WTC11 (cell line): ENCODE measurements at regions not wholly inside any gene's neighbourhood (a gene's known extent, or its start where the extent isn't known, plus 50 kb on each side); places are given as distances from the start of the nearest gene placed in this dataset.

Experiments
- ATAC-seq: fragments of 200-7000 bp; cut with Tn5 transposase; 2 replicates; pipeline ENCODE4 v1.10.0; 2021; ENCODE audit warnings: mild to moderate bottlenecking, moderate library complexity
- CTCF ChIA-PET: fragments of 300-600 bp; sonication (Branson Sonifier 250); formaldehyde crosslinking; loops from one replicate; lab custom pipeline; 2021; ENCODE audit warnings: antibody characterized with exemption; lab: Charles Lee
- POLR2A ChIA-PET: fragments of 350-600 bp; sonication (Branson Sonifier 250); formaldehyde crosslinking; loops from one replicate; lab custom pipeline; 2021; ENCODE audit warnings: antibody characterized with exemption; lab: Charles Lee
- DNase-seq: peaks from one replicate; pipeline ENCODE4 v3.0.0; 2021; ENCODE audit warnings: low spot score
- H3K27ac Mint-ChIP-seq: 2 replicates; pipeline ENCODE4 v1.8.0; 2021; ENCODE audit warnings: mixed read lengths
- H3K27me3 Mint-ChIP-seq: 2 replicates; pipeline ENCODE4 v1.8.0; 2021; ENCODE audit warnings: low read depth, mild to moderate bottlenecking, moderate library complexity, mixed read lengths
- H3K36me3 Mint-ChIP-seq: 2 replicates; pipeline ENCODE4 v1.8.0; 2021; ENCODE audit warnings: mixed read lengths
- H3K4me1 Mint-ChIP-seq: 2 replicates; pipeline ENCODE4 v1.8.0; 2022; ENCODE audit warnings: mixed read lengths
- H3K4me3 Mint-ChIP-seq: 2 replicates; pipeline ENCODE4 v1.8.0; 2021; ENCODE audit warnings: mild to moderate bottlenecking, moderate library complexity, mixed read lengths
- H3K9me3 Mint-ChIP-seq: 2 replicates; pipeline ENCODE4 v1.8.0; 2021; ENCODE audit warnings: mixed read lengths
- CREM ChIP-seq: sonication (generic); formaldehyde crosslinking; IDR thresholded peaks from 2 replicates; pipeline ENCODE4 v1.8.1; 2022; ENCODE audit warnings: mild to moderate bottlenecking, missing genetic modification reagents, moderate library complexity
- EMX1 ChIP-seq: fragments of 250-450 bp; sonication (Bioruptor Pico); IDR thresholded peaks from 2 replicates; pipeline ENCODE4 v1.8.0; 2021; ENCODE audit warnings: mild to moderate bottlenecking
- ESRRA ChIP-seq: sonication (generic); formaldehyde crosslinking; IDR thresholded peaks from 2 replicates; pipeline ENCODE4 v1.8.1; 2022; ENCODE audit warnings: mild to moderate bottlenecking, missing genetic modification reagents, borderline replicate concordance
- FOXK1 ChIP-seq: sonication (generic); formaldehyde crosslinking; IDR thresholded peaks from 2 replicates; pipeline ENCODE4 v1.8.0; 2022; ENCODE audit warnings: mild to moderate bottlenecking, moderate library complexity, missing genetic modification reagents
- IRF2 ChIP-seq: sonication (generic); formaldehyde crosslinking; IDR thresholded peaks from 2 replicates; pipeline ENCODE4 v1.8.0; 2022; ENCODE audit warnings: low read depth, missing genetic modification reagents, borderline replicate concordance
- MYBL2 ChIP-seq: sonication (generic); formaldehyde crosslinking; IDR thresholded peaks from 2 replicates; pipeline ENCODE4 v1.8.1; 2023; ENCODE audit warnings: mild to moderate bottlenecking, moderate library complexity, missing genetic modification reagents
- OVOL2 ChIP-seq: fragments of 250-450 bp; sonication (Bioruptor Pico); IDR thresholded peaks from 2 replicates; pipeline ENCODE4 v1.9.0; 2021; ENCODE audit warnings: mild to moderate bottlenecking, borderline replicate concordance
- SOX15 ChIP-seq: fragments of 250-450 bp; sonication (Bioruptor Pico); IDR thresholded peaks from 2 replicates; pipeline ENCODE4 v1.9.0; 2021; ENCODE audit warnings: mild to moderate bottlenecking
- TCF7 ChIP-seq: sonication (generic); formaldehyde crosslinking; IDR thresholded peaks from 2 replicates; pipeline ENCODE4 v1.8.0; 2022; ENCODE audit warnings: mild to moderate bottlenecking, low read depth, missing genetic modification reagents, moderate library complexity
- TP53 ChIP-seq: sonication (generic); formaldehyde crosslinking; IDR thresholded peaks from 2 replicates; pipeline ENCODE4 v1.8.1; 2023; ENCODE audit warnings: mild to moderate bottlenecking, missing genetic modification reagents
- ZNF121 ChIP-seq: sonication (generic); formaldehyde crosslinking; IDR thresholded peaks from 2 replicates; pipeline ENCODE4 v1.8.0; 2023; ENCODE audit warnings: missing genetic modification reagents
- ZNF219 ChIP-seq: sonication (generic); formaldehyde crosslinking; IDR thresholded peaks from 2 replicates; pipeline ENCODE4 v1.8.0; 2023; ENCODE audit warnings: missing genetic modification reagents, mild to moderate bottlenecking, borderline replicate concordance
- ZNF232 ChIP-seq: sonication (generic); formaldehyde crosslinking; IDR thresholded peaks from 2 replicates; pipeline ENCODE4 v1.8.0; 2022; ENCODE audit warnings: mild to moderate bottlenecking, missing genetic modification reagents
- ZNF396 ChIP-seq: fragments of 250-450 bp; sonication (Bioruptor Pico); IDR thresholded peaks from 2 replicates; pipeline ENCODE4 v1.8.0; 2021; ENCODE audit warnings: mild to moderate bottlenecking, moderate library complexity, borderline replicate concordance
- ZNF423 ChIP-seq: fragments of 250-450 bp; sonication (Bioruptor Pico); IDR thresholded peaks from 2 replicates; pipeline ENCODE4 v2.1.2; 2022; ENCODE audit warnings: mild to moderate bottlenecking, moderate library complexity
- TF ChIP-seq, protein P1 (sequence below): sonication (generic); formaldehyde crosslinking; IDR thresholded peaks from 2 replicates; pipeline ENCODE4 v1.8.0; 2022; ENCODE audit warnings: missing genetic modification reagents
- TF ChIP-seq, protein P2 (sequence below): sonication (generic); formaldehyde crosslinking; IDR thresholded peaks from 2 replicates; pipeline ENCODE4 v1.8.1; 2023; ENCODE audit warnings: mild to moderate bottlenecking, missing genetic modification reagents
- TF ChIP-seq, protein P3 (sequence below): fragments of 250-450 bp; sonication (Bioruptor Pico); IDR thresholded peaks from 2 replicates; pipeline ENCODE4 v1.9.0; 2021; ENCODE audit warnings: mild to moderate bottlenecking, borderline replicate concordance
- TF ChIP-seq, protein P4 (sequence below): sonication (generic); formaldehyde crosslinking; IDR thresholded peaks from 2 replicates; pipeline ENCODE4 v1.8.0; 2022; ENCODE audit warnings: mild to moderate bottlenecking, missing genetic modification reagents
- TF ChIP-seq, protein P5 (sequence below): sonication (generic); formaldehyde crosslinking; conservative IDR thresholded peaks from 2 replicates; pipeline ENCODE4 v1.8.1; 2023; ENCODE audit warnings: mild to moderate bottlenecking, low read depth, missing genetic modification reagents, moderate library complexity
- TF ChIP-seq, protein P6 (sequence below): fragments of 250-450 bp; sonication (Bioruptor Pico); IDR thresholded peaks from 2 replicates; pipeline ENCODE4 v1.8.0; 2021; ENCODE audit warnings: mild to moderate bottlenecking
- TF ChIP-seq, protein P7 (sequence below): sonication (generic); formaldehyde crosslinking; IDR thresholded peaks from 2 replicates; pipeline ENCODE4 v1.8.0; 2022; ENCODE audit warnings: mild to moderate bottlenecking, missing genetic modification reagents

DNA sequence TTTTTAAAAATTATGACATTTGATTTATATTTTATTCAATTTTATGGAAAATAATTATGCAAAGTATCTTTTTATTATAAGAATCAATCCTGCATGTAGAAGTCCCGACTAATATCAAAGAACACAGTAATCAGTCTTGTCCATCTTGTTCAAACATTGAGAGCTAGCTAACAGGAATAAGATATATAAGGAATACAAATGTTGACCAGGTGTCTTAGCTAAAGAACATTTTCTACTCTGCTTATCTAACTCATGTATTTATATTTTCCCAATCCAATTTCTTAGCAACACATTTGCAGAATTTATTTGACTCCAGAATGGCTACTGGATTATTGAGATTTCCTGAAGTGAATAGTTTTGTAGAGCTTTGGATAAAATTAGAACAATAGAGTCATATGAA is 61.5 kb upstream of the NR3C2 start:
- H3K36me3 Mint-ChIP-seq: peaks cover 10% of the 10 kb centered on the region
- POLR2A ChIA-PET: no interaction called here
- no peak overlapping the region for H3K27ac Mint-ChIP-seq
- H3K4me1 Mint-ChIP-seq: peaks cover 4% of the 10 kb centered on the region; the same call in 1 of the 2 replicates
- no peaks in the 10 kb centered on the region for H3K27me3 Mint-ChIP-seq
- CTCF ChIA-PET: no interaction called here
- H3K4me3 Mint-ChIP-seq: no peak overlapping the region
- TF ChIP-seq IRF2 (CRISPR knock-in tag) (no peak), OVOL2 (CRISPR knock-in tag) (no peak), FOXK1 (CRISPR knock-in tag) (no peak), ZNF423 (no peak), TP53 (CRISPR knock-in tag) (no peak), CREM (no peak), ZNF396 (CRISPR knock-in tag) (no peak)
- TF ChIP-seq, protein P1, sequence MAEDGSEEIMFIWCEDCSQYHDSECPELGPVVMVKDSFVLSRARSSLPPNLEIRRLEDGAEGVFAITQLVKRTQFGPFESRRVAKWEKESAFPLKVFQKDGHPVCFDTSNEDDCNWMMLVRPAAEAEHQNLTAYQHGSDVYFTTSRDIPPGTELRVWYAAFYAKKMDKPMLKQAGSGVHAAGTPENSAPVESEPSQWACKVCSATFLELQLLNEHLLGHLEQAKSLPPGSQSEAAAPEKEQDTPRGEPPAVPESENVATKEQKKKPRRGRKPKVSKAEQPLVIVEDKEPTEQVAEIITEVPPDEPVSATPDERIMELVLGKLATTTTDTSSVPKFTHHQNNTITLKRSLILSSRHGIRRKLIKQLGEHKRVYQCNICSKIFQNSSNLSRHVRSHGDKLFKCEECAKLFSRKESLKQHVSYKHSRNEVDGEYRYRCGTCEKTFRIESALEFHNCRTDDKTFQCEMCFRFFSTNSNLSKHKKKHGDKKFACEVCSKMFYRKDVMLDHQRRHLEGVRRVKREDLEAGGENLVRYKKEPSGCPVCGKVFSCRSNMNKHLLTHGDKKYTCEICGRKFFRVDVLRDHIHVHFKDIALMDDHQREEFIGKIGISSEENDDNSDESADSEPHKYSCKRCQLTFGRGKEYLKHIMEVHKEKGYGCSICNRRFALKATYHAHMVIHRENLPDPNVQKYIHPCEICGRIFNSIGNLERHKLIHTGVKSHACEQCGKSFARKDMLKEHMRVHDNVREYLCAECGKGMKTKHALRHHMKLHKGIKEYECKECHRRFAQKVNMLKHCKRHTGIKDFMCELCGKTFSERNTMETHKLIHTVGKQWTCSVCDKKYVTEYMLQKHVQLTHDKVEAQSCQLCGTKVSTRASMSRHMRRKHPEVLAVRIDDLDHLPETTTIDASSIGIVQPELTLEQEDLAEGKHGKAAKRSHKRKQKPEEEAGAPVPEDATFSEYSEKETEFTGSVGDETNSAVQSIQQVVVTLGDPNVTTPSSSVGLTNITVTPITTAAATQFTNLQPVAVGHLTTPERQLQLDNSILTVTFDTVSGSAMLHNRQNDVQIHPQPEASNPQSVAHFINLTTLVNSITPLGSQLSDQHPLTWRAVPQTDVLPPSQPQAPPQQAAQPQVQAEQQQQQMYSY (CRISPR knock-in tag): no peak
- TF ChIP-seq, protein P2, sequence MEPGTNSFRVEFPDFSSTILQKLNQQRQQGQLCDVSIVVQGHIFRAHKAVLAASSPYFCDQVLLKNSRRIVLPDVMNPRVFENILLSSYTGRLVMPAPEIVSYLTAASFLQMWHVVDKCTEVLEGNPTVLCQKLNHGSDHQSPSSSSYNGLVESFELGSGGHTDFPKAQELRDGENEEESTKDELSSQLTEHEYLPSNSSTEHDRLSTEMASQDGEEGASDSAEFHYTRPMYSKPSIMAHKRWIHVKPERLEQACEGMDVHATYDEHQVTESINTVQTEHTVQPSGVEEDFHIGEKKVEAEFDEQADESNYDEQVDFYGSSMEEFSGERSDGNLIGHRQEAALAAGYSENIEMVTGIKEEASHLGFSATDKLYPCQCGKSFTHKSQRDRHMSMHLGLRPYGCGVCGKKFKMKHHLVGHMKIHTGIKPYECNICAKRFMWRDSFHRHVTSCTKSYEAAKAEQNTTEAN: no peak
- TF ChIP-seq, protein P3, sequence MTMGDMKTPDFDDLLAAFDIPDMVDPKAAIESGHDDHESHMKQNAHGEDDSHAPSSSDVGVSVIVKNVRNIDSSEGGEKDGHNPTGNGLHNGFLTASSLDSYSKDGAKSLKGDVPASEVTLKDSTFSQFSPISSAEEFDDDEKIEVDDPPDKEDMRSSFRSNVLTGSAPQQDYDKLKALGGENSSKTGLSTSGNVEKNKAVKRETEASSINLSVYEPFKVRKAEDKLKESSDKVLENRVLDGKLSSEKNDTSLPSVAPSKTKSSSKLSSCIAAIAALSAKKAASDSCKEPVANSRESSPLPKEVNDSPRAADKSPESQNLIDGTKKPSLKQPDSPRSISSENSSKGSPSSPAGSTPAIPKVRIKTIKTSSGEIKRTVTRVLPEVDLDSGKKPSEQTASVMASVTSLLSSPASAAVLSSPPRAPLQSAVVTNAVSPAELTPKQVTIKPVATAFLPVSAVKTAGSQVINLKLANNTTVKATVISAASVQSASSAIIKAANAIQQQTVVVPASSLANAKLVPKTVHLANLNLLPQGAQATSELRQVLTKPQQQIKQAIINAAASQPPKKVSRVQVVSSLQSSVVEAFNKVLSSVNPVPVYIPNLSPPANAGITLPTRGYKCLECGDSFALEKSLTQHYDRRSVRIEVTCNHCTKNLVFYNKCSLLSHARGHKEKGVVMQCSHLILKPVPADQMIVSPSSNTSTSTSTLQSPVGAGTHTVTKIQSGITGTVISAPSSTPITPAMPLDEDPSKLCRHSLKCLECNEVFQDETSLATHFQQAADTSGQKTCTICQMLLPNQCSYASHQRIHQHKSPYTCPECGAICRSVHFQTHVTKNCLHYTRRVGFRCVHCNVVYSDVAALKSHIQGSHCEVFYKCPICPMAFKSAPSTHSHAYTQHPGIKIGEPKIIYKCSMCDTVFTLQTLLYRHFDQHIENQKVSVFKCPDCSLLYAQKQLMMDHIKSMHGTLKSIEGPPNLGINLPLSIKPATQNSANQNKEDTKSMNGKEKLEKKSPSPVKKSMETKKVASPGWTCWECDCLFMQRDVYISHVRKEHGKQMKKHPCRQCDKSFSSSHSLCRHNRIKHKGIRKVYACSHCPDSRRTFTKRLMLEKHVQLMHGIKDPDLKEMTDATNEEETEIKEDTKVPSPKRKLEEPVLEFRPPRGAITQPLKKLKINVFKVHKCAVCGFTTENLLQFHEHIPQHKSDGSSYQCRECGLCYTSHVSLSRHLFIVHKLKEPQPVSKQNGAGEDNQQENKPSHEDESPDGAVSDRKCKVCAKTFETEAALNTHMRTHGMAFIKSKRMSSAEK (CRISPR knock-in tag): no peak
- peaks cover 27% of the 10 kb centered on the region for H3K9me3 Mint-ChIP-seq
- no peak for DNase-seq
- no peak for ATAC-seq

DNA sequence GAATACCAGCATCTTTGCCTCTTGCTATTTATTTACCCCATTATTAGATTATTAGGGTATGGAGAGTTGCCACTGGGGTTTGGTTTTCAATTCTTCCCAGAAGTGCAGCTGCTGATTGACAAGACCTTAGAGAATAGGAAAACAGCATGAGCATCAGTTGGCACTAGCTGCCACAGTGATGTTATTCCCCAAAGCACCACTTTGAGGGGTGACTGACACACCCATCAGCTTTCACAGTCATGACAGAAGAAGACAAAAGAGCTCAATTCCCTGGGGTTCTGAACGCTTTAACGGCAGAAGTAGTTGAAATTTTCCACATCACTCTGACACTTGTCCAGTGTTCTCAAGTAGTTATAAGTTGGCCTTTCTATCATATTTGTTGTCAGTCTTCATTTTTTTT is 55.0 kb upstream of the NR3C2 start:
- DNase-seq (no peak), ATAC-seq (no peak)
- TF ChIP-seq, protein P4, sequence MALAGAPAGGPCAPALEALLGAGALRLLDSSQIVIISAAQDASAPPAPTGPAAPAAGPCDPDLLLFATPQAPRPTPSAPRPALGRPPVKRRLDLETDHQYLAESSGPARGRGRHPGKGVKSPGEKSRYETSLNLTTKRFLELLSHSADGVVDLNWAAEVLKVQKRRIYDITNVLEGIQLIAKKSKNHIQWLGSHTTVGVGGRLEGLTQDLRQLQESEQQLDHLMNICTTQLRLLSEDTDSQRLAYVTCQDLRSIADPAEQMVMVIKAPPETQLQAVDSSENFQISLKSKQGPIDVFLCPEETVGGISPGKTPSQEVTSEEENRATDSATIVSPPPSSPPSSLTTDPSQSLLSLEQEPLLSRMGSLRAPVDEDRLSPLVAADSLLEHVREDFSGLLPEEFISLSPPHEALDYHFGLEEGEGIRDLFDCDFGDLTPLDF (CRISPR knock-in tag): no peak
- TF ChIP-seq TCF7 (CRISPR knock-in tag): no peak
- TF ChIP-seq EMX1 (CRISPR knock-in tag): no peak
- TF ChIP-seq, protein P5, sequence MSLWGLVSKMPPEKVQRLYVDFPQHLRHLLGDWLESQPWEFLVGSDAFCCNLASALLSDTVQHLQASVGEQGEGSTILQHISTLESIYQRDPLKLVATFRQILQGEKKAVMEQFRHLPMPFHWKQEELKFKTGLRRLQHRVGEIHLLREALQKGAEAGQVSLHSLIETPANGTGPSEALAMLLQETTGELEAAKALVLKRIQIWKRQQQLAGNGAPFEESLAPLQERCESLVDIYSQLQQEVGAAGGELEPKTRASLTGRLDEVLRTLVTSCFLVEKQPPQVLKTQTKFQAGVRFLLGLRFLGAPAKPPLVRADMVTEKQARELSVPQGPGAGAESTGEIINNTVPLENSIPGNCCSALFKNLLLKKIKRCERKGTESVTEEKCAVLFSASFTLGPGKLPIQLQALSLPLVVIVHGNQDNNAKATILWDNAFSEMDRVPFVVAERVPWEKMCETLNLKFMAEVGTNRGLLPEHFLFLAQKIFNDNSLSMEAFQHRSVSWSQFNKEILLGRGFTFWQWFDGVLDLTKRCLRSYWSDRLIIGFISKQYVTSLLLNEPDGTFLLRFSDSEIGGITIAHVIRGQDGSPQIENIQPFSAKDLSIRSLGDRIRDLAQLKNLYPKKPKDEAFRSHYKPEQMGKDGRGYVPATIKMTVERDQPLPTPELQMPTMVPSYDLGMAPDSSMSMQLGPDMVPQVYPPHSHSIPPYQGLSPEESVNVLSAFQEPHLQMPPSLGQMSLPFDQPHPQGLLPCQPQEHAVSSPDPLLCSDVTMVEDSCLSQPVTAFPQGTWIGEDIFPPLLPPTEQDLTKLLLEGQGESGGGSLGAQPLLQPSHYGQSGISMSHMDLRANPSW: no peak
- no peak for TF ChIP-seq ZNF121 (CRISPR knock-in tag)
- no peak for TF ChIP-seq MYBL2 (CRISPR knock-in tag)
- no peak for TF ChIP-seq ZNF219 (CRISPR knock-in tag)
- no peak for TF ChIP-seq ZNF232 (CRISPR knock-in tag)
- no peak for TF ChIP-seq SOX15
- no peak for TF ChIP-seq ESRRA (CRISPR knock-in tag)
- TF ChIP-seq, protein P6, sequence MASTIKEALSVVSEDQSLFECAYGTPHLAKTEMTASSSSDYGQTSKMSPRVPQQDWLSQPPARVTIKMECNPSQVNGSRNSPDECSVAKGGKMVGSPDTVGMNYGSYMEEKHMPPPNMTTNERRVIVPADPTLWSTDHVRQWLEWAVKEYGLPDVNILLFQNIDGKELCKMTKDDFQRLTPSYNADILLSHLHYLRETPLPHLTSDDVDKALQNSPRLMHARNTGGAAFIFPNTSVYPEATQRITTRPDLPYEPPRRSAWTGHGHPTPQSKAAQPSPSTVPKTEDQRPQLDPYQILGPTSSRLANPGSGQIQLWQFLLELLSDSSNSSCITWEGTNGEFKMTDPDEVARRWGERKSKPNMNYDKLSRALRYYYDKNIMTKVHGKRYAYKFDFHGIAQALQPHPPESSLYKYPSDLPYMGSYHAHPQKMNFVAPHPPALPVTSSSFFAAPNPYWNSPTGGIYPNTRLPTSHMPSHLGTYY (CRISPR knock-in tag): no peak
- TF ChIP-seq, protein P7, sequence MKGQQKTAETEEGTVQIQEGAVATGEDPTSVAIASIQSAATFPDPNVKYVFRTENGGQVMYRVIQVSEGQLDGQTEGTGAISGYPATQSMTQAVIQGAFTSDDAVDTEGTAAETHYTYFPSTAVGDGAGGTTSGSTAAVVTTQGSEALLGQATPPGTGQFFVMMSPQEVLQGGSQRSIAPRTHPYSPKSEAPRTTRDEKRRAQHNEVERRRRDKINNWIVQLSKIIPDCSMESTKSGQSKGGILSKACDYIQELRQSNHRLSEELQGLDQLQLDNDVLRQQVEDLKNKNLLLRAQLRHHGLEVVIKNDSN (CRISPR knock-in tag): no peak
- Mint-ChIP-seq H3K9me3 (peaks cover 7% of the 10 kb centered on the region), H3K27me3 (no peaks in the 10 kb centered on the region), H3K4me3 (no peak overlapping the region), H3K27ac (no peak overlapping the region), H3K4me1 (peaks cover 4% of the 10 kb centered on the region; the same call in 1 of the 2 replicates), H3K36me3 (no peaks in the 10 kb centered on the region)
- POLR2A ChIA-PET: no interaction called here
- CTCF ChIA-PET: no interaction called here
